Body of pancreas (tissue), 4 donors: ENCODE measurements at regions not wholly inside any gene's neighbourhood (a gene's known extent, or its start where the extent isn't known, plus 50 kb on each side); places are given as distances from the start of the nearest gene placed in this dataset.
A peak's percentile ranks its signal among the peaks of the same experiment; 100 is the strongest.

Experiments used
- ATAC-seq: fragments of 150-250 bp; one replicate; pipeline ENCODE4 v1.9.1; 2016
- DNase-seq, 4 donors: peaks; one replicate each; pipeline ENCODE4 v3.0.0-alpha.2; 2019
- H3K27ac ChIP-seq, 4 donors: fragments of 200-600 bp; sonication (generic); 1 replicate in 3 of 4; 2 replicates in 1 of 4; pipeline versions ENCODE4 v1.5.1 to v1.6.1; 2016 to 2019; ENCODE audit warnings: mild to moderate bottlenecking in 1 of 4, mixed read lengths in 1 of 4, moderate library complexity in 1 of 4
- H3K27me3 ChIP-seq, 2 donors: fragments of 200-600 bp; sonication (generic); one replicate each; pipeline ENCODE4 v1.6.0; 2016; ENCODE audit warnings: mild to moderate bottlenecking in 1 of 2
- H3K36me3 ChIP-seq, 2 donors: fragments of 200-600 bp; sonication (generic); replicated peaks in 1 of 2; 2 replicates each; pipeline ENCODE4 v1.5.1; 2016; ENCODE audit warnings: low read depth in 2 of 2; ENCODE audit not compliant: insufficient read depth in 1 of 2
- H3K4me1 ChIP-seq: fragments of 200-600 bp; sonication (generic); one replicate; pipeline ENCODE4 v1.6.0; 2016
- H3K4me3 ChIP-seq, 2 donors: fragments of 200-600 bp; sonication (generic); 1 replicate in 1 of 2; 2 replicates in 1 of 2; pipeline ENCODE4 v1.5.1; 2016 to 2019
- H3K9me3 ChIP-seq, 3 donors: fragments of 200-600 bp; sonication (generic); 1 replicate in 2 of 3; 2 replicates in 1 of 3; pipeline ENCODE4 v1.5.1; 2016
- CTCF ChIP-seq, 7 experiments: fragments of 450-650 bp in 4 of 7; fragments of 200-600 bp in 3 of 7; sonication (generic) in 3 of 7; IDR thresholded peaks; one replicate each; pipeline ENCODE4 v1.5.1; 2016 to 2019; ENCODE audit warnings: antibody characterized with exemption in 7 of 7
- POLR2A ChIP-seq, 3 donors: fragments of 450-650 bp; IDR thresholded peaks; one replicate each; pipeline ENCODE4 v1.6.1; 2016; ENCODE audit warnings: antibody characterized with exemption in 3 of 3, mild to moderate bottlenecking in 2 of 3
- WGBS, 2 donors: methylation state at CpG; one replicate each; pipeline ENCODE4 v1.1.5; 2017; 5-methylcytosine and 5-hydroxymethylcytosine counted together
- intact Hi-C: fragments of 100-400 bp; cut with DNase I; formaldehyde crosslinking; loops from one replicate; pipeline ENCODE4 v1.15.1; 2023

- WGBS, 2 donors, result 86 to 88% methylated on average over 5 of the region's 5 CpGs
- no peak overlapping the region for H3K27ac ChIP-seq
- no peak for DNase-seq
- TF ChIP-seq POLR2A (IDR thresholded peaks at IDR 0.05) (no peak), CTCF (IDR thresholded peaks at IDR 0.05) (no peak)
- no peaks in the 10 kb centered on the region for H3K36me3 ChIP-seq
- no peak for ATAC-seq
- H3K27me3 ChIP-seq, result no peaks in the 10 kb centered on the region
- intact Hi-C loops, result no loop called here
- no peaks in the 10 kb centered on the region for H3K4me1 ChIP-seq
- no peak overlapping the region for H3K4me3 ChIP-seq
- H3K9me3 ChIP-seq, result no peaks in the 10 kb centered on the region
Observed at GRCh38 chr9:89813482-89813881, 208.7 kb downstream of the GADD45G start.

- no peak for DNase-seq
- intact Hi-C loops, result no loop called here
- no peak overlapping the region for H3K4me3 ChIP-seq
- H3K9me3 ChIP-seq, result no peaks in the 10 kb centered on the region
- H3K27ac ChIP-seq, result no peak overlapping the region
- H3K27me3 ChIP-seq, result no peaks in the 10 kb centered on the region
- H3K4me1 ChIP-seq, result peaks cover 6% of the 10 kb centered on the region
- no peak for TF ChIP-seq CTCF (IDR thresholded peaks at IDR 0.05)
- TF ChIP-seq POLR2A (IDR thresholded peaks at IDR 0.05), result no peak
- WGBS, 2 donors, result 50 to 65% methylated on average over 8 to 9 of the region's 9 CpGs
- ATAC-seq, result peak; percentile 8
- no peaks in the 10 kb centered on the region for H3K36me3 ChIP-seq
Observed at GRCh38 chr9:89814340-89815040, 209.7 kb downstream of the GADD45G start.

- no peaks in the 10 kb centered on the region for H3K9me3 ChIP-seq
- ATAC-seq, result no peak
- no peak for TF ChIP-seq CTCF (IDR thresholded peaks at IDR 0.05)
- no peak for TF ChIP-seq POLR2A (IDR thresholded peaks at IDR 0.05)
- no peak overlapping the region for H3K4me3 ChIP-seq
- peaks cover 8% of the 10 kb centered on the region for H3K4me1 ChIP-seq
- intact Hi-C loops, result no loop called here
- 74 to 76% methylated on average over 6 to 9 of the region's 9 CpGs for WGBS, 2 donors
- no peaks in the 10 kb centered on the region for H3K36me3 ChIP-seq
- no peak for DNase-seq
- H3K27me3 ChIP-seq, result no peaks in the 10 kb centered on the region
- no peak overlapping the region for H3K27ac ChIP-seq
Observed at GRCh38 chr9:89815061-89815902, 210.5 kb downstream of the GADD45G start.

- WGBS, 2 donors, result 68 to 69% methylated on average over 9 to 10 of the region's 10 CpGs
- peaks cover 8% of the 10 kb centered on the region for H3K4me1 ChIP-seq
- no peak overlapping the region for H3K27ac ChIP-seq
- no peaks in the 10 kb centered on the region for H3K27me3 ChIP-seq
- TF ChIP-seq CTCF (IDR thresholded peaks at IDR 0.05) (no peak), POLR2A (IDR thresholded peaks at IDR 0.05) (no peak)
- DNase-seq (peak in 1 of 4 donors; percentile 29), ATAC-seq (no peak)
- H3K36me3 ChIP-seq, result no peaks in the 10 kb centered on the region
- no peaks in the 10 kb centered on the region for H3K9me3 ChIP-seq
- no peak overlapping the region for H3K4me3 ChIP-seq
- intact Hi-C loops, result no loop called here
Observed at GRCh38 chr9:89815903-89816573, 211.2 kb downstream of the GADD45G start.
